HG02642 (cell line): ENCODE measurements at regions not wholly inside any gene's neighbourhood (a gene's known extent, or its start where the extent isn't known, plus 50 kb on each side); places are given as distances from the start of the nearest gene placed in this dataset.

Experiments used
- ATAC-seq: cut with Tn5 transposase; IDR thresholded peaks from one replicate; pipeline ENCODE4 v1.9.1; 2021; ENCODE audit warnings: mild to moderate bottlenecking; ENCODE audit not compliant: unreplicated experiment, poor library complexity

- no peak for ATAC-seq
Measured at GRCh38 chr9:118449554-118449953, 745.4 kb downstream of the TLR4 start.

GRCh38 chr9:118455259-118455658 is 751.1 kb downstream of the TLR4 start:
- no peak for ATAC-seq

- ATAC-seq, result no peak
Measured at GRCh38 chr9:118455788-118456187, 751.6 kb downstream of the TLR4 start.

- ATAC-seq, result no peak
Measured at GRCh38 chr9:118457171-118458000, 753.2 kb downstream of the TLR4 start.

- ATAC-seq, result no peak
Measured at GRCh38 chr9:118459913-118460312, 755.7 kb downstream of the TLR4 start.

GRCh38 chr9:118463419-118463818 is 759.2 kb downstream of the TLR4 start:
- ATAC-seq, result no peak

- ATAC-seq, result no peak
Measured at GRCh38 chr9:118473521-118473920, 769.3 kb downstream of the TLR4 start.

GRCh38 chr9:118478752-118479151 is 774.5 kb downstream of the TLR4 start:
- ATAC-seq, result no peak

GRCh38 chr9:118482306-118482705 is 778.1 kb downstream of the TLR4 start:
- ATAC-seq, result no peak

GRCh38 chr9:118483677-118484076 is 779.5 kb downstream of the TLR4 start:
- no peak for ATAC-seq

GRCh38 chr9:118503236-118503635 is 799.0 kb downstream of the TLR4 start:
- no peak for ATAC-seq

- ATAC-seq, result no peak
Measured at GRCh38 chr9:118510711-118511110, 806.5 kb downstream of the TLR4 start.

- ATAC-seq, result no peak
Measured at GRCh38 chr9:118515947-118516346, 811.7 kb downstream of the TLR4 start.

- no peak for ATAC-seq
Measured at GRCh38 chr9:118521261-118521660, 817.1 kb downstream of the TLR4 start.

GRCh38 chr9:118522093-118523028 is 818.2 kb downstream of the TLR4 start:
- peak; percentile 96 for ATAC-seq

GRCh38 chr9:118527261-118527660 is 823.1 kb downstream of the TLR4 start:
- no peak for ATAC-seq

GRCh38 chr9:118529210-118529609 is 825.0 kb downstream of the TLR4 start:
- peak; percentile 37 for ATAC-seq

- peak; percentile 92 for ATAC-seq
Measured at GRCh38 chr9:118529624-118530214, 825.5 kb downstream of the TLR4 start.

- ATAC-seq, result no peak
Measured at GRCh38 chr9:118532592-118532991, 828.4 kb downstream of the TLR4 start.

GRCh38 chr9:118533101-118533500 is 828.9 kb downstream of the TLR4 start:
- no peak for ATAC-seq

- no peak for ATAC-seq
Measured at GRCh38 chr9:118533850-118534249, 829.6 kb downstream of the TLR4 start.
